ENCODE measurements at regions not wholly inside any gene's neighbourhood (a gene's known extent, or its start where the extent isn't known, plus 50 kb on each side); places are given as distances from the start of the nearest gene placed in this dataset.

DNA sequence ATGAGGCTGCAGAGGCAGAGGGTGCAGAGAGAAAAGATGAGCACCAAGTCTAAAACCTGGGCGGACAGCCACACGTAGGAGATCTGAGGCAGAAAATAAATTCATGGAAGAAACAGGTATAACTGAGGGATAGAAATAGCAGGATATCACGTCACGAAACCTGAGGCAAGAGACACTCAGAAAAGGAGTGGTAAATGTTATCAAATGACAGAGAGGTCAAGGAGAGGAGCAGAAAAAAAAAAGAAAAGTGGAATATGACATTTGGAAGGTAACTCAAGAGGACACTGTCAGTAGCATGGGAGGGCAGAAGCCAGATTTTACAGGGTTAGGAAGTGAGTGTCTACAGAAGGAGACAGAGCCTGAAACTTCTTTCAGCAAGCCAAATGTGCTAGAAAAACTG lies 84.2 kb upstream of the FBXL4 start:
- Histone ChIP-seq H3K9me3 (no peaks in the 10 kb centered on the region), H3K27ac (no peak overlapping the region), H3K9ac (ENCODE audit: low read depth in 2 of 2, low read length in 2 of 2) (no peak overlapping the region), H3K4me1 (no peaks in the 10 kb centered on the region), H3K4me3 (no peak overlapping the region), H3K27me3 (no peaks in the 10 kb centered on the region), H3K36me3 (no peaks in the 10 kb centered on the region)
- TF ChIP-seq, protein P1, sequence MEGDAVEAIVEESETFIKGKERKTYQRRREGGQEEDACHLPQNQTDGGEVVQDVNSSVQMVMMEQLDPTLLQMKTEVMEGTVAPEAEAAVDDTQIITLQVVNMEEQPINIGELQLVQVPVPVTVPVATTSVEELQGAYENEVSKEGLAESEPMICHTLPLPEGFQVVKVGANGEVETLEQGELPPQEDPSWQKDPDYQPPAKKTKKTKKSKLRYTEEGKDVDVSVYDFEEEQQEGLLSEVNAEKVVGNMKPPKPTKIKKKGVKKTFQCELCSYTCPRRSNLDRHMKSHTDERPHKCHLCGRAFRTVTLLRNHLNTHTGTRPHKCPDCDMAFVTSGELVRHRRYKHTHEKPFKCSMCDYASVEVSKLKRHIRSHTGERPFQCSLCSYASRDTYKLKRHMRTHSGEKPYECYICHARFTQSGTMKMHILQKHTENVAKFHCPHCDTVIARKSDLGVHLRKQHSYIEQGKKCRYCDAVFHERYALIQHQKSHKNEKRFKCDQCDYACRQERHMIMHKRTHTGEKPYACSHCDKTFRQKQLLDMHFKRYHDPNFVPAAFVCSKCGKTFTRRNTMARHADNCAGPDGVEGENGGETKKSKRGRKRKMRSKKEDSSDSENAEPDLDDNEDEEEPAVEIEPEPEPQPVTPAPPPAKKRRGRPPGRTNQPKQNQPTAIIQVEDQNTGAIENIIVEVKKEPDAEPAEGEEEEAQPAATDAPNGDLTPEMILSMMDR (IDR thresholded peaks at IDR 0.05) = no peak
- intact Hi-C loops (cut with DNase I) = no loop called here
- no peak for DNase-seq

DNA sequence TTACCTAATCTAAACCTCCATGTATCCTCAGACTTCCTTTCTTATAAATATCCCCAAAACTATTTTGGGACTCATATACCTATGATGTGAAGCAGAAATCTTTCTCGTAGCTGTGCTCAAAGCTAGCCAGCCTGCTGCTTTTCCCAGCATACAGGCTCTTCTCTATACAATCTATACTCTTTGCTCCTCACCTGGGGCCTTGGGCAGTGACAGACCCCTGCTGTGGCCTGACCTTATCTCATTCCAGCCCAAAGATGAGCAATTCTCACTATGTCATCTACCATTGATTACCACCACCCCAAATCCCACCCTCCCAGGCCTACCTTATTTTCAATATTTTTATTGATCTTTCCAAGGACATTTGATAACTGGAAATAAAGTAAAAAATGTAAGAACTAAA lies 83.2 kb upstream of the FBXL4 start:
- no peaks in the 10 kb centered on the region for H3K9me3 ChIP-seq
- no peaks in the 10 kb centered on the region for H3K4me1 ChIP-seq
- DNase-seq = no peak
- no peaks in the 10 kb centered on the region for H3K36me3 ChIP-seq
- no peak overlapping the region for H3K9ac ChIP-seq (ENCODE audit: low read depth in 2 of 2, low read length in 2 of 2)
- intact Hi-C loops (cut with DNase I) = no loop called here
- no peaks in the 10 kb centered on the region for H3K27me3 ChIP-seq
- TF ChIP-seq, protein P1 (IDR thresholded peaks at IDR 0.05) = no peak
- no peak overlapping the region for H3K4me3 ChIP-seq
- no peak overlapping the region for H3K27ac ChIP-seq

DNA sequence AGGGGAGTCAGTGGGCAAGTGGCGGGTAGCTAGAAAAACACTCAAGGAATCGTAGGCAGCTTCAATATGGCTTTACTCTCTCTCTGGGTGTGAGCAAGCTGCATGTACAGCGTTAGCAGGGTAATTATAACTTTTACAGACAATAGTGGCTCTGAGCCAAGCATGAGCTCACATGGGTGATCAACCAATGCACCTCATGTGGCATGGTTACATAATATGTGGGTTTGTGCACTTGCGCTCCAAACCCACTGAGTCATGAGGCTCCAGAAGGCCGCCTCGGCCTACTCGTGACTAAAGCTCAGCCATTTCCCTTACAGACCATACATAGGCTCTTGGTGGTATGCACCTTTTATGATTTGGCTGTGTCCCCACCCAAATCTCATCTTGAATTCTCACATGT lies 78.4 kb upstream of the FBXL4 start:
- Histone ChIP-seq H3K4me3 (no peak overlapping the region), H3K36me3 (no peaks in the 10 kb centered on the region), H3K27ac (no peak overlapping the region), H3K9me3 (no peaks in the 10 kb centered on the region), H3K9ac (ENCODE audit: low read depth in 2 of 2, low read length in 2 of 2) (no peak overlapping the region), H3K4me1 (no peaks in the 10 kb centered on the region), H3K27me3 (no peaks in the 10 kb centered on the region)
- TF ChIP-seq, protein P1 (IDR thresholded peaks at IDR 0.05) = no peak
- DNase-seq = no peak
- intact Hi-C loops (cut with DNase I) = no loop called here

DNA sequence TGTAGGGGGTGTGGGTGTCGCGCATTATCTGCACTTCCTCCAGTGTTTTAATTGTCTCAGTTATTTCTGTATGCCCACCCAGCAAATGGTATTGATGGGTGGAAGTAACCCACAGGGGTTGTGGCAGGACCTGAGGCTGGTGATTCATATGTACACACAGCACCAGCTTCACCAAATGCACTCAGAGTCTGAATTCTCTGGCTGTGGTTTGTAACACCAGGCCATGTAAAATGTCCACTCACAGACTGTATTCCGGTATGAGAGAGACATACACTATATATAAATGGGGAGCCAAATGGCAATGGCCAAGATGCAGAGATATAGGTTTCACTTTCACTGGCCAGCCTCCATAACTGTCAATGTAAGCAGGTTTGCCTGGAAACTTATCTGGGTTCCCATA lies 76.3 kb upstream of the FBXL4 start:
- no peak for DNase-seq
- Histone ChIP-seq H3K4me1 (no peaks in the 10 kb centered on the region), H3K4me3 (no peak overlapping the region), H3K27me3 (no peaks in the 10 kb centered on the region), H3K9ac (ENCODE audit: low read depth in 2 of 2, low read length in 2 of 2) (no peak overlapping the region), H3K36me3 (no peaks in the 10 kb centered on the region), H3K9me3 (no peaks in the 10 kb centered on the region), H3K27ac (no peak overlapping the region)
- intact Hi-C loops (cut with DNase I) = no loop called here
- TF ChIP-seq, protein P1 (IDR thresholded peaks at IDR 0.05) = no peak

DNA sequence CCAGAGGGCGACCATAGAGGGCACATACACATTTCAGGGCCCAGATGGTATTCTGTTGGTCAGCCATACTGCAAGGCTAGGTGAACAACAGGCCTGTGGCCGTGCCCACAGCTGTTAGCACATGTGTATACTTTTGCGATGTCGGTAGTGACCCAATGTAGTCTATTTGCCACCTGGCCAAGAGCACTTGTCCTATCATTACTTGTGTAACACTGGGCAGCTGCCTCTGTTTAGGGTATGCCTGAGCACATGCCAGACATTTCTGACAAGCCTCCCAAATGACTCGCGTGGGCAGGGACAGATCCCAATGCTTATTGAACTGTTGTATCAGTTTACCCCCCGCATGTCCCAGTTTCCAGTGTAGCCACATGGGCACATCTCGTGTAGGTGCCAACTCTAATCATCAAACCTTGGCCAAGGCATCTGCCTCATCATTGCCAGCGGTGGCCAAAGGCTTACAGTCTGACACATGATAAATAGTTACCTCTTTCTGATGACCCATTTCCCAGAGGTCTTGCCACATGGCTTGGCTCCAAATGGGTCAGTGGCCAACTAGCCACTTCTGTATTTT lies 74.4 kb upstream of the FBXL4 start:
- Histone ChIP-seq H3K9me3 (no peaks in the 10 kb centered on the region), H3K27me3 (no peaks in the 10 kb centered on the region), H3K27ac (no peak overlapping the region), H3K36me3 (no peaks in the 10 kb centered on the region), H3K9ac (ENCODE audit: low read depth in 2 of 2, low read length in 2 of 2) (no peak overlapping the region), H3K4me1 (no peaks in the 10 kb centered on the region), H3K4me3 (no peak overlapping the region)
- TF ChIP-seq, protein P1 (IDR thresholded peaks at IDR 0.05) = no peak
- no peak for DNase-seq
- intact Hi-C loops (cut with DNase I) = no loop called here
